BE2C (cell line): ENCODE measurements at regions not wholly inside any gene's neighbourhood (a gene's known extent, or its start where the extent isn't known, plus 50 kb on each side); places are given as distances from the start of the nearest gene placed in this dataset.

Experiments used
- DNase-seq: peaks from one replicate; pipeline ENCODE4 v3.0.0-alpha.2; 2020
- H3K27me3 ChIP-seq: fragments of 250-450 bp; sonication (Bioruptor Pico); 2 replicates; pipeline ENCODE4 v1.5.1; 2020; ENCODE audit warnings: mild to moderate bottlenecking
- H3K36me3 ChIP-seq: fragments of 250-450 bp; sonication (Bioruptor Pico); 2 replicates; pipeline ENCODE4 v1.5.1; 2020; ENCODE audit warnings: mild to moderate bottlenecking
- H3K4me1 ChIP-seq: fragments of 250-450 bp; sonication (Bioruptor Pico); 2 replicates; pipeline ENCODE4 v1.5.1; 2020
- H3K4me3 ChIP-seq: 2 replicates; pipeline ENCODE4 v1.5.1; 2011; ENCODE audit warnings: low read depth, low read length
- H3K9me3 ChIP-seq: fragments of 250-450 bp; sonication (Bioruptor Pico); 2 replicates; pipeline ENCODE4 v1.5.1; 2020
- TF ChIP-seq, protein P1 (sequence below): IDR thresholded peaks from 2 replicates; pipeline ENCODE4 v1.5.1; 2012; ENCODE audit warnings: mild to moderate bottlenecking, low read depth, low read length

- H3K9me3 ChIP-seq = no peaks in the 10 kb centered on the region
- DNase-seq = no peak
- no peaks in the 10 kb centered on the region for H3K27me3 ChIP-seq
- 0 out of 2 replicates have a peak, but pooled peaks cover 3% of the 10 kb centered on the region for H3K4me1 ChIP-seq
- TF ChIP-seq, protein P1, sequence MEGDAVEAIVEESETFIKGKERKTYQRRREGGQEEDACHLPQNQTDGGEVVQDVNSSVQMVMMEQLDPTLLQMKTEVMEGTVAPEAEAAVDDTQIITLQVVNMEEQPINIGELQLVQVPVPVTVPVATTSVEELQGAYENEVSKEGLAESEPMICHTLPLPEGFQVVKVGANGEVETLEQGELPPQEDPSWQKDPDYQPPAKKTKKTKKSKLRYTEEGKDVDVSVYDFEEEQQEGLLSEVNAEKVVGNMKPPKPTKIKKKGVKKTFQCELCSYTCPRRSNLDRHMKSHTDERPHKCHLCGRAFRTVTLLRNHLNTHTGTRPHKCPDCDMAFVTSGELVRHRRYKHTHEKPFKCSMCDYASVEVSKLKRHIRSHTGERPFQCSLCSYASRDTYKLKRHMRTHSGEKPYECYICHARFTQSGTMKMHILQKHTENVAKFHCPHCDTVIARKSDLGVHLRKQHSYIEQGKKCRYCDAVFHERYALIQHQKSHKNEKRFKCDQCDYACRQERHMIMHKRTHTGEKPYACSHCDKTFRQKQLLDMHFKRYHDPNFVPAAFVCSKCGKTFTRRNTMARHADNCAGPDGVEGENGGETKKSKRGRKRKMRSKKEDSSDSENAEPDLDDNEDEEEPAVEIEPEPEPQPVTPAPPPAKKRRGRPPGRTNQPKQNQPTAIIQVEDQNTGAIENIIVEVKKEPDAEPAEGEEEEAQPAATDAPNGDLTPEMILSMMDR = peak; percentile 21; the same call in 1 of the 2 replicates
- no peak overlapping the region for H3K4me3 ChIP-seq
- H3K36me3 ChIP-seq = no peaks in the 10 kb centered on the region
Observed at GRCh38 chr13:72567566-72567965, 159.9 kb downstream of the MZT1 start.

DNA sequence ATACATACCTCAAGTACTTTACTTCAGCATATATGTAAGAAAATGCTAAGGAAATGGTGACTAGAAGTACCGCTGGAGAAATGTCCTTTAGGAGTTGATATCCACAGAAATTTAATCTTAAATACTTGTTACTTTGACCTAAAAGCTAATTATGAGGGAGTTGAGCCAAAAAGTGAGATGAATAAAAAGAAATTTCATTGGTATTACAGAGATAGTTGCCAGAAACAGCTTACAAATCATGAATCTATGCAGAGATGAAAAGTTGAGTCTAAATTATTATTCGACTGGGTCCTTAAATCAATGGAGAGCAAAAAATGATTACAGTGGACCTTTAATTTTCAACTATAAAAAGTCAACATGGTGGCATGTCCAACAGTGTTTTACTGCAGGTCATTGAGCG lies 160.9 kb downstream of the MZT1 start:
- Histone ChIP-seq H3K36me3 (no peaks in the 10 kb centered on the region), H3K9me3 (no peaks in the 10 kb centered on the region), H3K27me3 (no peaks in the 10 kb centered on the region)

DNA sequence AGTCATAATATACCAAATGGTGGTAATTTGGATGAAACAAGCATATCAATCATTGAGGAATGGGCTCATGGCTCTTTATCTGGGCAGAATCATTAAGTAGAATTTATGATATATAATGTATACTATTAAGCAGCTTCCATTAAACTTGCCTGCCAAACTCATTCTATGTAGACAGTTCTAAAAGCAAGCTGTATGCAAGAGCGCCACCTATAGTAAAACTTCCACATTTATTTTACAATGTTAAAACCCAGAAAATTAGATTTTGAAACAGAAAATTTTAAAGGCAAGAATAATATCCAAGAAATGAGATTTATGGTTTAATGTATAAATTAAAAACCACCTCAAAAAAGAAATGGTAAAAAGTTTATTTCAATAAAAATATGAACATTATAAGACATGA lies 161.5 kb downstream of the MZT1 start:
- Histone ChIP-seq H3K4me3 (no peak overlapping the region), H3K9me3 (no peaks in the 10 kb centered on the region), H3K27me3 (no peaks in the 10 kb centered on the region), H3K4me1 (peaks cover 16% of the 10 kb centered on the region), H3K36me3 (no peaks in the 10 kb centered on the region)
- peak; percentile 24 for DNase-seq
- TF ChIP-seq, protein P1 = peak; percentile 77

More for the DNA sequence above, 160.9 kb downstream of the MZT1 start:
- no peak for DNase-seq
- TF ChIP-seq, protein P1 = no peak
- Histone ChIP-seq H3K4me3 (no peak overlapping the region), H3K4me1 (peaks cover 13% of the 10 kb centered on the region)

DNA sequence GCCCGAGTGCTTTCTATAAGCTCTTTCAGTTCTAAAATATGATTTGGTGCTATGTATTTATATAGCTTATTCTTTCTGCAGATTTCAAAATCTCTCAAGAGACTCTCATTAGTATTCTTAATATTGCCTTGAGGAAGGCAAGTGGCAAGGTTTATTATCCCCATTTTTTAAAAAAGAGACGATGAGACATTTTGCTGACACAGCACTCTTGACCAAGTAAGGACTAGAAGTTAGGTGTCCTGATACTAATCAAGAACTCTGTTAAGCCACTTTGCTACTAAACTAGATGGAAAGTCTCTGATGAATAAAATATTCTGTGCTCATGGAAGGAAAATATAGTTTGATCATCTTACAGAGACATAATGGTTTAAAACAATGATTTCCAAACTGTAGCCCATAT lies 164.7 kb downstream of the MZT1 start:
- H3K9me3 ChIP-seq = no peaks in the 10 kb centered on the region
- no peaks in the 10 kb centered on the region for H3K36me3 ChIP-seq
- peaks cover 17% of the 10 kb centered on the region for H3K4me1 ChIP-seq
- no peaks in the 10 kb centered on the region for H3K27me3 ChIP-seq
- no peak overlapping the region for H3K4me3 ChIP-seq
- TF ChIP-seq, protein P1 = no peak
- DNase-seq = no peak

DNA sequence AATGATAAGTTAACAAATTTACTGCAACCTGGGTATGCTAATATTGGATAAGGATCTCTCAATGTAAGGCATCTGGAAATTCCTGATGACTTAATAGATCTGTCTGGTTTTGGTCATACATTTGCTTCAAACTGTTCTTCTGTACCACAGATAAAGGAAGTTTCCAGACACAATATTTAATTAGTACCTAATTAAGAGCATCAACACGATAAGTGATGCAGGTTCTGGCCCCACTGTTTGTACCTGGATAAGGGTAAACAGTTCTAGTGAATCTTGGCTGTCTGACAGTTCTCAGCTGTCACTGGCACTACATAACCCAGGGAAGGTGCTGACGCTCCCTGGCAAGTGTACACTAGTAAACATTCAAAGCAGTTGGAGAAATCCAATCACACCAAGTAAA lies 165.6 kb downstream of the MZT1 start:
- peaks cover 17% of the 10 kb centered on the region for H3K4me1 ChIP-seq
- TF ChIP-seq, protein P1 = no peak
- H3K4me3 ChIP-seq = no peak overlapping the region
- H3K27me3 ChIP-seq = no peaks in the 10 kb centered on the region
- no peaks in the 10 kb centered on the region for H3K36me3 ChIP-seq
- no peaks in the 10 kb centered on the region for H3K9me3 ChIP-seq
- peak; percentile 61 for DNase-seq

DNA sequence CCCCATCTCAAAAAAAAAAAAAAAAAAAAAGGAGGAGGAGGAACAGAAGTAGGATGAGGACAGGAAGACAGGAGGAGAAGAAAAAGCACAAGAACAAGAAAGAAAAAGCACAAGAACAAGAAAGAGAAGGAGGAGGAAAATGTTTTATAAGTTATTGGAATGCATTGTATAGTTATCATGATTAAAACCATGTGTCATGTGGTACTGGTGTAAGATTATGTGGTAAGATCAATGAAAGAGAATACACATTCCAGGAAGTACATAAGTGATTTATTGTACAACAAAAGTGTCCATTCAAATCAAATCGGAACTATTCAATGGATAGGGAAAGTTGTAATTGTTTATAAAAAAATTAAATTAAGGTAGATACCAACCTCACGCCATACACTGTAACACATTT lies 167.7 kb downstream of the MZT1 start:
- H3K27me3 ChIP-seq = no peaks in the 10 kb centered on the region
- no peaks in the 10 kb centered on the region for H3K9me3 ChIP-seq
- no peaks in the 10 kb centered on the region for H3K36me3 ChIP-seq
- peaks cover 17% of the 10 kb centered on the region for H3K4me1 ChIP-seq
- DNase-seq = no peak
- H3K4me3 ChIP-seq = no peak overlapping the region
- TF ChIP-seq, protein P1 = no peak
